GM12892 (cell line): ENCODE measurements at regions not wholly inside any gene's neighbourhood (a gene's known extent, or its start where the extent isn't known, plus 50 kb on each side); places are given as distances from the start of the nearest gene placed in this dataset.

Source experiments
- DNase-seq: peaks from one replicate; pipeline ENCODE4 v3.0.0; 2011; ENCODE audit not compliant: insufficient read length
- FAIRE-seq: peaks from 2 replicates; lab custom pipeline; 2011; peaks lifted over from hg19 to GRCh38; lab: Jason Lieb, UNC
- POLR2A ChIP-seq: IDR thresholded peaks from 2 replicates; pipeline ENCODE4 v1.6.1; 2011; ENCODE audit warnings: low read depth, low read length, control low read depth
- POLR2AphosphoS5 ChIP-seq: IDR thresholded peaks from 2 replicates; pipeline ENCODE4 v1.6.1; 2011; ENCODE audit warnings: low read depth, low read length, control low read depth
- TAF1 ChIP-seq: IDR thresholded peaks from 2 replicates; pipeline ENCODE4 v1.6.1; 2011; ENCODE audit warnings: low read depth, mild to moderate bottlenecking, control low read depth, low read length, borderline replicate concordance

GRCh38 chr2:239793836-239794235 is 231.3 kb downstream of the NDUFA10 start:
- TF ChIP-seq POLR2A (no peak), POLR2AphosphoS5 (no peak), TAF1 (no peak)
- DNase-seq (no peak), FAIRE-seq (no peak)

DNA sequence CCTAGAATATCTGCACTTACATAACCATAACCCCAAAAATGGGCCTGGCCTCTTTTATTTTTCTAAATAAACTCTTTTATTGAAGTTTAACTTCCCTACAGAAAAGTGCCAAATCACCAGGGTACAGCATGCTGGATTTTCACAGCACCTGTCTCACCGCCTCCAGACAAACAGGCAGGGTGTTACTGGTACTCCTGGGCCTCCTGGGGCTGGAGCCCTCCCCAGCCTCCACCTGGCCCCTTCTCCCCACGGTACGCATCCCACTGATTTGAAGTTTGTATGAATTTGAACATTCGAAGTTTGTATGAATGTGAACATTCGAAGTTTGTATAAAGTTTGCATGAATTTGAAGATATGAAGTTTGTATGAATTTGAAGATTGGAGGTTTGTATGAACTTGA is 232.1 kb downstream of the NDUFA10 start:
- DNase-seq: no peak
- no peak for TF ChIP-seq POLR2A
- no peak for TF ChIP-seq TAF1
- TF ChIP-seq POLR2AphosphoS5: no peak
- no peak for FAIRE-seq

GRCh38 chr2:239792405-239793084 is 232.6 kb downstream of the NDUFA10 start:
- FAIRE-seq (no peak), DNase-seq (no peak)
- TF ChIP-seq POLR2AphosphoS5 (no peak), TAF1 (no peak), POLR2A (no peak)

DNA sequence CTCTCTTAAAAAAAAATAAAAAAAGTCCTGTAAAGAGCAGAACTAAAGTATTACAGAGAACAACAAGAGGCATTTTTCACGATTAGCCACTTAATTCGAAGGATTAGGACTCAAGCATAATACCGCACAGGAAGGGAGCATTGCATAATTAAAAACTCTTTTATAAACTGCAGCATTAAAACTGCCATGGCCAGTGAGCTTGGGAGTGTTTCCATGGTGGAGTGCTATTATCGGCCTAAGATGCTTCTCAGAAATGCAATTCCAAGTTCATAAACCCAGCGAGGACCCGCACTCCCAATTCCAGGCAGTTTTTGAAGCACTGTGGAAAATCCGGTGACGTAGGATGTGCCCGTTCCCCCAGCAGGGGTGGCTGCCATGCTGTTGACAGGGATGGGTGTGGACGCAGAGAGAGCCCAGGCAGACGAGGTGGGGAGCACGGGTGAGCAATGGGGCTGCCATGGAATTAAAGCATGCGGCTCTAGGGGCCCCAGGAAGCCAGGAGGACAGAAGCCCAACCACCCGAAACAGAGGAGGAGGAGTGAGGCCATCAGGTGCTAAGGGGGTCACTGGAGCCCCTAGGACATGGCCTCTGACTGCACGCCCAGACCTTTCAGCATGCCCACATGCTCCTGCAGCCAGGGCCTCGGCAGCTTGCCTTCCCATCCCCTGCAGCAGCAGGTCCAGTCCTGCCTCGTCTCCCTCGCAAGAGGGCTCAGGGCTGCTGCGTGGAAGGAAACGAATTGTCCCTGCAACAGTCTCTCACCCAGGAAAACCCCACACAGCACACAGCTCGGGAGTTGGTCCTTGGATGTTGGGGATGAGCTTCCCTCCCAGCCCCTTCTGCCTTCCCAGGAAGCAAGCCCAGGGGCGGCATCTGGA is 233.4 kb downstream of the NDUFA10 start:
- no peak for DNase-seq
- TF ChIP-seq POLR2AphosphoS5 (no peak), POLR2A (no peak), TAF1 (no peak)
- no peak for FAIRE-seq

DNA sequence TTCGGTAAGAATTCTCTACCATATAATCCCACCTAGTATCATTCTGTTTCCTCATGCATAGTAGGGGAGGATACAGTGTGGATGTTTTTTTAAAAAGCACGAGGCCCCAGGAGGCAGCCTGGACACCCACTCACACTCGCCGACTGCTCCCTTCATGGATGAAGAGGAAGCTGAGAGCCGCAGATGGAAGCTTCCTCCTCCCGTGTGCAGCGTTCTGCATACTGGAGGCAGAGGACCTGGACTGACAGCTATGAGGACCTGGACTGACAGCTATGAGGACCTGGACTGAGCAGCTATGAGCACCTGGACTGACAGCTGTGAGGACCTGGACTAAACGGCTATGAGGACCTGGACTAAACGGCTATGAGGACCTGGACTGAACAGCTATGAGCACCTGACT is 234.4 kb downstream of the NDUFA10 start:
- TF ChIP-seq POLR2A (no peak), POLR2AphosphoS5 (no peak), TAF1 (no peak)
- DNase-seq (no peak), FAIRE-seq (no peak)

- FAIRE-seq (no peak), DNase-seq (no peak)
- TF ChIP-seq TAF1: no peak
- no peak for TF ChIP-seq POLR2A
- TF ChIP-seq POLR2AphosphoS5: no peak
Observed at GRCh38 chr2:239790313-239790712, 234.8 kb downstream of the NDUFA10 start.

DNA sequence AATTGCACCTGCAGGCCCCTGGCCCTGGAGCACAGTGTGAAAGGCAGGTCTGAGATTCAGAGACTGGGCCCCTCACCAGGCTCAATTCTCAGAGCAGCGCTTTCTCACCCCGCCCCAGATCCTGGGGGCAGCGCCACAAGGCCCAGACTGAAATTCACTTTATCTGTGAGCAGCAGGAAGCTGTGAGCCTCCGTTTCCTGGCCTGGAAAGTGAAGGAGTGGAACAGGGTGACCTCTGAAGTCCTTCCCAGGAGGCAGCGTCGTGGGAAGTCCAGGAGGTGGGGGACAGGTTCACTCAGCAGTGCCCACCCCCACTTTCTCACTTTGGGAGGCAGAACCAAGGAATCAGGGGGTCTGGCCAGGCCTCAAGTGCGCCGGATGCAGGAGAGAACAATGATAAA is 235.4 kb downstream of the NDUFA10 start:
- no peak for FAIRE-seq
- no peak for TF ChIP-seq POLR2A
- TF ChIP-seq POLR2AphosphoS5: no peak
- TF ChIP-seq TAF1: no peak
- DNase-seq: no peak

DNA sequence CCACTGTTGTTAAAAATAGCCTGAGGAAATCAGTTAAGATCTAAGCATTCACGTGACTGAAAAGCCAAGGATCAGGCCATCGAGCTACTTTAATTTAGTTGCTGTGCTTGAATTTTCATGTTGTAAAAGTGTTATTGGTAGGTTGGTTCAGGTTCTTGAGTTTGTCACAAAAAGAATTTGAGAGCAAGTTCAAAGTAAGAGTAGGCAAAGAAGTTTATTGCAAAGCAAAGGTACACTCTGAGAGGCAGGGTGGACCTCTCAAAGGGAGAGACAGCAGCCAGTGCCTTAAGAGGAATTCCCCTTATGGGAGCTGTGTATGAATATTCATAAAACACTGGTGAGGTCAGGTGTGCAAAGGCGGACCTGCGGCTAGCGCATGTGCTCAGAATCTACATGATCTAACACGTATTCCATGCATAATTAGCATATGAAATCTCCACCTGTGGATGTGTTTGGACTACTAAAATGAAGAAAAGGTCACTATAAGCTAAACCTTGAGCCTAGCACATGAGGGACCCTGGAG is 236.5 kb downstream of the NDUFA10 start:
- TF ChIP-seq POLR2A (no peak), POLR2AphosphoS5 (no peak), TAF1 (no peak)
- FAIRE-seq (no peak), DNase-seq (no peak)

- DNase-seq (no peak), FAIRE-seq (no peak)
- no peak for TF ChIP-seq TAF1
- TF ChIP-seq POLR2A: no peak
- TF ChIP-seq POLR2AphosphoS5: no peak
Observed at GRCh38 chr2:239787538-239788050, 237.5 kb downstream of the NDUFA10 start.

DNA sequence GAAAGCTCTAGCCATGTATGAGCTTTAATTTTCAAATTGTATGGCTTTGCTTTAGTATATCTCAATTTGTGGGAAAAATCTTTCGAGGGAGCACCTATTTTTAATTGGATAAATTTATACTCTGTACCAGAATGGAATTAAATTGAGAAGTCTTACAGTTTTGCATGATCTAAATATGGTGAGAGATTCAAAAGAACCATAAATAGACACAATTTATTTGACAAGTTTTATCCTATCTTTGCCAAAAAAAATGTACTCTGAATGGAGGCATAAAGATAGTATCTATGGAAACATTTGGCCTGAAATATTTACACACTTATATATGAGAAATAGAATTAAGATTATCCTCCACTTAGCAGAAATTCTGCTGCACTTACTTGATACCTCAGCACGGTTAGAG is 238.4 kb downstream of the NDUFA10 start:
- TF ChIP-seq POLR2A (no peak), TAF1 (no peak), POLR2AphosphoS5 (no peak)
- DNase-seq (no peak), FAIRE-seq (no peak)

DNA sequence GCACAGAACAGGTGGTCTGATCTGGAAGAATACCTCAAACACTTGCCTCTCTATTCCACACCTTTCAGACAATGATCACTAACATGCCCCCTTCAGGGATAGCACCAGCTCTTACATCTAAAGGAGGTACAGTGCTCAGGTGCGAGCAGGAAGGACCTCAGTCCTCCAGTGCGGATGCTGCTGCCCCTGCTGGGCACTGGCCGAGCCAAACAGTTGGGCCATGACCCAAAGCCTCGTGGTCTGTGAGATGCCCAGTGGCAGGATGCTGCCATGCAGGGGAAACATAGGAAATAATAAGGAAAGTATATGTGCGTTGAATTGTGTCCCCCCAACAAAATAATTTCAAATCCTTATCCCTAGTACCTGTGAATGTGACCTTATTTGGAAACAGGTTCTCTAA is 243.7 kb downstream of the NDUFA10 start:
- no peak for FAIRE-seq
- DNase-seq: no peak
- TF ChIP-seq POLR2A (no peak), TAF1 (no peak), POLR2AphosphoS5 (no peak)
